ENCODE measurements at regions not wholly inside any gene's neighbourhood (a gene's known extent, or its start where the extent isn't known, plus 50 kb on each side); places are given as distances from the start of the nearest gene placed in this dataset.

- DNase-seq = peak; percentile 68
These were observed 120.3 kb upstream of the SOX5 start for GRCh38 chr12:24069532-24070395.

GRCh38 chr12:24066865-24067264 lies 117.4 kb upstream of the SOX5 start:
- DNase-seq = no peak

- no peak for DNase-seq
These were observed 116.6 kb upstream of the SOX5 start for GRCh38 chr12:24066097-24066496.

- DNase-seq = no peak
These were observed 113.3 kb upstream of the SOX5 start for GRCh38 chr12:24062642-24063245.

- DNase-seq = no peak
These were observed 110.6 kb upstream of the SOX5 start for GRCh38 chr12:24060089-24060488.

GRCh38 chr12:24057920-24058476 lies 108.5 kb upstream of the SOX5 start:
- no peak for DNase-seq

- no peak for DNase-seq
These were observed 106.3 kb upstream of the SOX5 start for GRCh38 chr12:24055747-24056146.

GRCh38 chr12:24054416-24054815 lies 104.9 kb upstream of the SOX5 start:
- no peak for DNase-seq

GRCh38 chr12:24049728-24050127 lies 100.3 kb upstream of the SOX5 start:
- no peak for DNase-seq

- no peak for DNase-seq
These were observed 99.6 kb upstream of the SOX5 start for GRCh38 chr12:24049101-24049500.

- DNase-seq = no peak
These were observed 99.0 kb upstream of the SOX5 start for GRCh38 chr12:24048446-24048845.

GRCh38 chr12:24047326-24047725 lies 97.9 kb upstream of the SOX5 start:
- no peak for DNase-seq

- DNase-seq = no peak
These were observed 96.4 kb upstream of the SOX5 start for GRCh38 chr12:24045816-24046257.

GRCh38 chr12:24044941-24045703 lies 95.7 kb upstream of the SOX5 start:
- DNase-seq = no peak

- DNase-seq = no peak
These were observed 93.2 kb upstream of the SOX5 start for GRCh38 chr12:24042651-24043050.

GRCh38 chr12:24039113-24039525 lies 89.6 kb upstream of the SOX5 start:
- DNase-seq = no peak

GRCh38 chr12:24038211-24038997 lies 88.9 kb upstream of the SOX5 start:
- DNase-seq = no peak

GRCh38 chr12:24036438-24037216 lies 87.2 kb upstream of the SOX5 start:
- no peak for DNase-seq

GRCh38 chr12:24034894-24035293 lies 85.4 kb upstream of the SOX5 start:
- no peak for DNase-seq

GRCh38 chr12:24034160-24034559 lies 84.7 kb upstream of the SOX5 start:
- DNase-seq = no peak

GRCh38 chr12:24027352-24027751 lies 77.9 kb upstream of the SOX5 start:
- DNase-seq = no peak
